SKM-1 treated with dmso at 0.1 percent for 144 hours (cell line): ENCODE measurements at regions not wholly inside any gene's neighbourhood (a gene's known extent, or its start where the extent isn't known, plus 50 kb on each side); places are given as distances from the start of the nearest gene placed in this dataset.
A peak's percentile ranks its signal among the peaks of the same experiment; 100 is the strongest.

Source experiments
- DNase-seq: peaks from one replicate; lab custom pipeline; 2025; ENCODE audit not compliant: unreplicated experiment; lab: John Stamatoyannopoulos, UW

- DNase-seq: no peak
Measured at GRCh38 chr20:58092353-58092752, 136.1 kb downstream of the ANKRD60 start.

GRCh38 chr20:58091810-58092209, 136.6 kb downstream of the ANKRD60 start:
- no peak for DNase-seq

- DNase-seq: no peak
Measured at GRCh38 chr20:58090161-58090560, 138.3 kb downstream of the ANKRD60 start.

GRCh38 chr20:58088625-58089024, 139.8 kb downstream of the ANKRD60 start:
- DNase-seq: no peak

- no peak for DNase-seq
Measured at GRCh38 chr20:58088105-58088504, 140.3 kb downstream of the ANKRD60 start.

GRCh38 chr20:58087562-58087858, 140.9 kb downstream of the ANKRD60 start:
- DNase-seq: no peak

GRCh38 chr20:58086763-58087561, 141.5 kb downstream of the ANKRD60 start:
- DNase-seq: peak; percentile 6

GRCh38 chr20:58084966-58085365, 143.5 kb downstream of the ANKRD60 start:
- DNase-seq: no peak

- no peak for DNase-seq
Measured at GRCh38 chr20:58084566-58084965, 143.9 kb downstream of the ANKRD60 start.

- DNase-seq: no peak
Measured at GRCh38 chr20:58081846-58082245, 146.6 kb downstream of the ANKRD60 start.

GRCh38 chr20:58078741-58079522, 149.5 kb downstream of the ANKRD60 start:
- DNase-seq: no peak

GRCh38 chr20:58077282-58077681, 151.2 kb downstream of the ANKRD60 start:
- no peak for DNase-seq

GRCh38 chr20:58076405-58076804, 152.0 kb downstream of the ANKRD60 start:
- DNase-seq: no peak

- DNase-seq: no peak
Measured at GRCh38 chr20:58075586-58076345, 152.7 kb downstream of the ANKRD60 start.

- DNase-seq: no peak
Measured at GRCh38 chr20:58073945-58074856, 154.3 kb downstream of the ANKRD60 start.

- no peak for DNase-seq
Measured at GRCh38 chr20:58072695-58073671, 155.5 kb downstream of the ANKRD60 start.

- no peak for DNase-seq
Measured at GRCh38 chr20:58071991-58072390, 156.5 kb downstream of the ANKRD60 start.

GRCh38 chr20:58071298-58071697, 157.2 kb downstream of the ANKRD60 start:
- no peak for DNase-seq

- no peak for DNase-seq
Measured at GRCh38 chr20:58070664-58071196, 157.7 kb downstream of the ANKRD60 start.
